SU-DHL-6 (cell line): ENCODE measurements at regions not wholly inside any gene's neighbourhood (a gene's known extent, or its start where the extent isn't known, plus 50 kb on each side); places are given as distances from the start of the nearest gene placed in this dataset.

Experiments used
- H2AFZ ChIP-seq: fragments of 200-600 bp; sonication (generic); 2 replicates; pipeline ENCODE4 v1.6.1; 2014; ENCODE audit warnings: low read depth, mild to moderate bottlenecking, moderate library complexity, mixed read lengths, antibody characterized with exemption, low read length; ENCODE audit not compliant: severe bottlenecking
- H3F3A ChIP-seq: fragments of 200-600 bp; shearing (Covaris generic); 2 replicates; pipeline ENCODE4 v1.6.0; 2016; ENCODE audit warnings: antibody characterized with exemption, mild to moderate bottlenecking; ENCODE audit not compliant: insufficient read depth
- H3K27ac ChIP-seq: fragments of 200-600 bp; sonication (generic); 2 replicates; pipeline ENCODE4 v1.5.1; 2016; ENCODE audit warnings: low read depth, mild to moderate bottlenecking, low read length, moderate library complexity, mixed read lengths
- H3K27me3 ChIP-seq: fragments of 200-600 bp; sonication (generic), shearing (Covaris generic); 2 replicates; pipeline ENCODE4 v1.6.0; 2014; ENCODE audit warnings: mild to moderate bottlenecking, low read length
- H3K36me3 ChIP-seq: fragments of 200-600 bp; sonication (generic); 2 replicates; pipeline ENCODE4 v1.6.1; 2014; ENCODE audit warnings: mild to moderate bottlenecking, low read length, mixed read lengths
- H3K4me2 ChIP-seq: fragments of 300-600, 200-600 bp; shearing (Covaris generic), sonication (generic); 2 replicates; pipeline ENCODE4 v1.6.0; 2014; ENCODE audit warnings: low read length, low read depth, mild to moderate bottlenecking; ENCODE audit not compliant: poor library complexity, severe bottlenecking
- H3K4me3 ChIP-seq: fragments of 200-600 bp; sonication (generic); 2 replicates; pipeline ENCODE4 v1.5.1; 2014; ENCODE audit warnings: antibody characterized with exemption, low read length, mild to moderate bottlenecking, mixed read lengths; ENCODE audit not compliant: insufficient read depth, poor library complexity, severe bottlenecking
- H3K79me2 ChIP-seq: fragments of 200-600 bp; sonication (generic); 2 replicates; pipeline ENCODE4 v1.6.1; 2014; ENCODE audit warnings: mild to moderate bottlenecking, low read length, moderate library complexity; ENCODE audit not compliant: insufficient read depth
- H3K9ac ChIP-seq: fragments of 200-600 bp; sonication (generic); 2 replicates; pipeline ENCODE4 v1.7.0; 2014; ENCODE audit warnings: mild to moderate bottlenecking, low read length
- H3K9me2 ChIP-seq: fragments of 200-600 bp; sonication (generic); replicated peaks from 2 replicates; pipeline ENCODE4 v1.6.1; 2014; ENCODE audit warnings: low read length; ENCODE audit not compliant: insufficient read depth
- H3K9me3 ChIP-seq: fragments of 200-600 bp; sonication (generic); 2 replicates; pipeline ENCODE4 v1.6.1; 2014; ENCODE audit warnings: low read length, mixed read lengths; ENCODE audit not compliant: insufficient read depth
- H4K20me1 ChIP-seq: fragments of 200-600 bp; sonication (generic); 2 replicates; pipeline ENCODE4 v1.6.1; 2014; ENCODE audit warnings: low read depth, mild to moderate bottlenecking, antibody characterized with exemption, low read length, moderate library complexity, mixed read lengths
- CTCF ChIP-seq: fragments of 200-600 bp; sonication (generic); IDR thresholded peaks from one replicate; pipeline ENCODE4 v1.5.1; 2017; ENCODE audit warnings: antibody characterized with exemption, mild to moderate bottlenecking, low read length, moderate library complexity; ENCODE audit not compliant: insufficient read depth, poor library complexity, severe bottlenecking
- EZH2phosphoT487 ChIP-seq: fragments of 200-600 bp; sonication (generic), shearing (Covaris generic); conservative IDR thresholded peaks from 2 replicates; pipeline ENCODE4 v1.6.1; 2018; ENCODE audit warnings: mild to moderate bottlenecking, antibody characterized with exemption, low read length, moderate library complexity, mixed read lengths

DNA sequence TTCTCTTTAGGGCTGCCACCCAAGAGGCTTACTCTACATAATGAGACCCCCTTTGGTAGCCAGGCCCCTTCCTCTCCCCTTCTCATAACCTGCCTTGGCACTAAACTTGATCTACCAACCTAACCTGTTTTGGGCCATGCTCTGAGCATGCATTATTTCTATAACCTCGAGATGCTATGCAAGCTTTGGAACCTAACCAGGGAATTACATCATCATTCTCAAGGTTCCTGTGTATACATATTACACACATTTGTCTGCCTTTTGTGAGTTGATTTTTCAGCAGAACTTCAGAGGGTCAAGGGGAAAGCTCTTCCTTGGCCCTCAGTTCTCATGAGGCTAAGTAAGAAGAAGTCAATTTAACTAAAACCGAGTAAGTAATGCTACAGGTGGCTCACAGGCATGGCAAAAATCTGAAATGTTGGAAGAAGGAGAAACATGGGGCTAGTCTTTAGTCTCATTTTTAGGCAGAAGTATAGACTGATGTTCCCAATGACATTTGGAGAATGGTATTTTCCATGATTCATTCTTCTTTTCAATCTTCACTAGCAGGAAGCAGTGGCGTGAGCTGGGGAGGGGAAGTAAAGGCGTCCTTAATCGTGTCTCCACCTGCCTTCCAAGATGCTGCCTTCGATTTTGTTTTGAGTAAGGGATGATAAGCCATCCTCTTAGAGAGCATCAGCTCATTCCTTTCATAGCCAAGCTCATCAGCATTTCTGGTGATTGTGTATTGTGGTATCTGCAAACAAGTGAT, 308.4 kb downstream of the ABCC12 start:
- H4K20me1 ChIP-seq = no peaks in the 10 kb centered on the region
- no peak overlapping the region for H3K9ac ChIP-seq
- no peak overlapping the region for H3K27ac ChIP-seq
- H3K4me3 ChIP-seq = no peak overlapping the region
- no peaks in the 10 kb centered on the region for H3K27me3 ChIP-seq
- no peaks in the 10 kb centered on the region for H3F3A ChIP-seq
- no peak overlapping the region for H2AFZ ChIP-seq
- no peaks in the 10 kb centered on the region for H3K36me3 ChIP-seq
- no peaks in the 10 kb centered on the region for H3K79me2 ChIP-seq
- no peaks in the 10 kb centered on the region for H3K9me3 ChIP-seq
- H3K9me2 ChIP-seq = no peaks in the 10 kb centered on the region
- TF ChIP-seq CTCF (no peak), EZH2phosphoT487 (no peak)
- no peak overlapping the region for H3K4me2 ChIP-seq

DNA sequence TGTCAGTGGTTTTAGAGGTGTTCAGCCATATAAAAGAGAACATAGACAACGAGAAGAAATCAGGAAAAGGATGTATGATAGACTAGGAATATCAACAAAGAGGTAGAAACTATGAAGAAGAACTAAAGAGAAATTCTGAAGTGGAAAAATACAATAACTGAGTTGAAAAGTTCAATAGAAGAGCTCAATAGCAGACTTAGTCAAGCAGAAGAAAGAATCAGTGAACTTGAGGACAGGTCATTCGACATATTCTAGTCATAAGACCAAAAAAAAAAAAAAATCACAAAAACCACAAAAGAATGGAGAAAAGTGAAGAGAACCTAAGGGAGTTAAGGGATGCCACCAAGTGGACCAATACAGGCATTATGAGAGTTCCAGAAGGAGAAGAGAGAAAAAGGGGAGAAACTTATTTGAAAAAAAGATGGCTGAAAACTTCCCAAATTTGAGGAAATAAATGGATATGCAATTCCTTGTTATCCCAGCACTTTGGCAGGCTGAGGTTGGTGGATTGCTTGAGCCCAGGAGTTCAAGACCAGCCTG, 321.2 kb downstream of the ABCC12 start:
- no peak for TF ChIP-seq CTCF
- TF ChIP-seq EZH2phosphoT487 = no peak
- H3K27me3 ChIP-seq = no peaks in the 10 kb centered on the region

DNA sequence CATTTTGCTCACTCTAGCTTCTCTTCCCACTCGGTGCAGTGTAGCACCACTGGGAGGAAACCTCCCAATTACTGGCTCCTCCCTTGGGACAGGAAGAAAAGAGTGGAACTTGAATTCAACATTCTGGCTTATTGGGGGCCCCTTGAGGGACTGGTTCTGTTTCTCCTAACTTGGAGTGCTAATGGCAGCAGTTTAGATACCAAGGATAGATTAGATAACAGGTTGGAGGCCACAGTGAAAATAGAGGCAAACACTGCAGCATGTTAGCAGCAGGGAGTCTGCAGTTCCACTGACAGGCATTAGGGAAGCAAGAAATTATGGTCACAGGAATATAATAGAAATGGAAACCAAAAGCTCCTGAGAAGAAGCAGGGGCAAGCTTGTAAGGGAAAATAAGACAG, 322.0 kb downstream of the ABCC12 start:
- Histone ChIP-seq H3K36me3 (no peaks in the 10 kb centered on the region), H4K20me1 (no peaks in the 10 kb centered on the region), H2AFZ (no peak overlapping the region), H3K27ac (no peak overlapping the region), H3K9me2 (no peaks in the 10 kb centered on the region), H3K79me2 (no peaks in the 10 kb centered on the region), H3K4me3 (no peak overlapping the region), H3F3A (no peaks in the 10 kb centered on the region), H3K9me3 (no peaks in the 10 kb centered on the region), H3K27me3 (no peaks in the 10 kb centered on the region), H3K9ac (no peak overlapping the region), H3K4me2 (no peak overlapping the region)
- no peak for TF ChIP-seq EZH2phosphoT487
- no peak for TF ChIP-seq CTCF

More for the DNA sequence above, 321.2 kb downstream of the ABCC12 start:
- Histone ChIP-seq H3K4me3 (no peak overlapping the region), H3K9ac (no peak overlapping the region), H4K20me1 (no peaks in the 10 kb centered on the region), H3K9me3 (no peaks in the 10 kb centered on the region), H3K36me3 (no peaks in the 10 kb centered on the region), H3K9me2 (no peaks in the 10 kb centered on the region), H3F3A (no peaks in the 10 kb centered on the region), H2AFZ (no peak overlapping the region), H3K4me2 (no peak overlapping the region), H3K79me2 (no peaks in the 10 kb centered on the region), H3K27ac (no peak overlapping the region)
